WTC11 (cell line): ENCODE measurements at regions not wholly inside any gene's neighbourhood (a gene's known extent, or its start where the extent isn't known, plus 50 kb on each side); places are given as distances from the start of the nearest gene placed in this dataset.

Experiments
- ATF1 ChIP-seq: sonication (generic); formaldehyde crosslinking; IDR thresholded peaks from 2 replicates; pipeline ENCODE4 v1.8.1; 2023; ENCODE audit warnings: mild to moderate bottlenecking, moderate library complexity, missing genetic modification reagents
- ATF2 ChIP-seq: sonication (generic); formaldehyde crosslinking; IDR thresholded peaks from 2 replicates; pipeline ENCODE4 v1.8.1; 2022; ENCODE audit warnings: low read depth, missing genetic modification reagents, borderline replicate concordance
- CBFB ChIP-seq: sonication (generic); formaldehyde crosslinking; IDR thresholded peaks from 2 replicates; pipeline ENCODE4 v1.8.1; 2022; ENCODE audit warnings: mild to moderate bottlenecking, low read depth, missing genetic modification reagents
- CTCF ChIP-seq: fragments of 200-600 bp; IDR thresholded peaks from 2 replicates; pipeline ENCODE4 v1.8.0; 2022; ENCODE audit warnings: antibody characterized with exemption
- E2F4 ChIP-seq: sonication (generic); formaldehyde crosslinking; IDR thresholded peaks from 2 replicates; pipeline ENCODE4 v1.8.1; 2022; ENCODE audit warnings: low read depth, mild to moderate bottlenecking, moderate library complexity, missing genetic modification reagents, borderline replicate concordance
- ELF4 ChIP-seq: sonication (generic); formaldehyde crosslinking; IDR thresholded peaks from 2 replicates; pipeline ENCODE4 v1.8.1; 2022; ENCODE audit warnings: low read depth, mild to moderate bottlenecking, moderate library complexity, missing genetic modification reagents
- FOXJ3 ChIP-seq: sonication (generic); formaldehyde crosslinking; IDR thresholded peaks from 2 replicates; pipeline ENCODE4 v1.9.0; 2021; ENCODE audit warnings: missing genetic modification reagents, mild to moderate bottlenecking, borderline replicate concordance
- GTF2I ChIP-seq: fragments of 250-450 bp; sonication (Bioruptor Pico); conservative IDR thresholded peaks from 2 replicates; pipeline ENCODE4 v1.4.0; 2021; ENCODE audit warnings: mild to moderate bottlenecking
- HMGXB4 ChIP-seq: sonication (generic); formaldehyde crosslinking; IDR thresholded peaks from 2 replicates; pipeline ENCODE4 v1.8.1; 2023; ENCODE audit warnings: mild to moderate bottlenecking, moderate library complexity, missing genetic modification reagents
- JUN ChIP-seq: sonication (generic); formaldehyde crosslinking; IDR thresholded peaks from 2 replicates; pipeline ENCODE4 v1.8.0; 2023; ENCODE audit warnings: mild to moderate bottlenecking, missing genetic modification reagents
- NFE2L1 ChIP-seq: sonication (generic); formaldehyde crosslinking; IDR thresholded peaks from 2 replicates; pipeline ENCODE4 v1.8.1; 2023; ENCODE audit warnings: missing genetic modification reagents
- NFYB ChIP-seq: sonication (generic); formaldehyde crosslinking; conservative IDR thresholded peaks from 2 replicates; pipeline ENCODE4 v1.8.0; 2022; ENCODE audit warnings: low read depth, missing genetic modification reagents
- NR1H2 ChIP-seq: sonication (generic); formaldehyde crosslinking; IDR thresholded peaks from 2 replicates; pipeline ENCODE4 v1.9.0; 2021; ENCODE audit warnings: mild to moderate bottlenecking, moderate library complexity, missing genetic modification reagents
- USF2 ChIP-seq: sonication (generic); formaldehyde crosslinking; IDR thresholded peaks from 2 replicates; pipeline ENCODE4 v1.8.1; 2023; ENCODE audit warnings: mild to moderate bottlenecking, missing genetic modification reagents, moderate library complexity

- no peak for TF ChIP-seq CTCF
- TF ChIP-seq ATF1 (CRISPR knock-in tag), result no peak
- no peak for TF ChIP-seq CBFB (CRISPR knock-in tag)
- TF ChIP-seq JUN, result no peak
- no peak for TF ChIP-seq GTF2I
- TF ChIP-seq NFYB (CRISPR knock-in tag), result no peak
- no peak for TF ChIP-seq NFE2L1 (CRISPR knock-in tag)
- TF ChIP-seq NR1H2 (CRISPR knock-in tag), result no peak
- no peak for TF ChIP-seq E2F4 (CRISPR knock-in tag)
- TF ChIP-seq ATF2 (CRISPR knock-in tag), result no peak
- TF ChIP-seq HMGXB4 (CRISPR knock-in tag), result no peak
- no peak for TF ChIP-seq FOXJ3 (CRISPR knock-in tag)
- no peak for TF ChIP-seq ELF4
- no peak for TF ChIP-seq USF2 (CRISPR knock-in tag)
Measured at GRCh38 chr6:76701610-76702009, 629.1 kb upstream of the IMPG1 start.
